Astrocyte (in vitro differentiated cells and primary cell): ENCODE measurements at regions not wholly inside any gene's neighbourhood (a gene's known extent, or its start where the extent isn't known, plus 50 kb on each side); places are given as distances from the start of the nearest gene placed in this dataset.

Experiments used
- CTCF ChIP-seq: IDR thresholded peaks from 2 replicates; pipeline ENCODE4 v1.5.1; 2011; ENCODE audit warnings: low read depth, mild to moderate bottlenecking, inconsistent platforms, low read length, moderate library complexity; ENCODE audit not compliant: insufficient read depth
- EZH2 ChIP-seq: IDR thresholded peaks from 2 replicates; pipeline ENCODE4 v1.6.1; 2012; ENCODE audit warnings: mild to moderate bottlenecking, low read length, inconsistent platforms; ENCODE audit not compliant: insufficient read depth

- no peak for TF ChIP-seq EZH2
- TF ChIP-seq CTCF = no peak
Measured at GRCh38 chr13:81293594-81294164, 952.8 kb upstream of the SPRY2 start.
